ENCODE measurements at regions not wholly inside any gene's neighbourhood (a gene's known extent, or its start where the extent isn't known, plus 50 kb on each side); places are given as distances from the start of the nearest gene placed in this dataset.

GRCh38 chr18:67924656-67925055, 408.1 kb upstream of the DSEL start:
- TF ChIP-seq, protein P1, sequence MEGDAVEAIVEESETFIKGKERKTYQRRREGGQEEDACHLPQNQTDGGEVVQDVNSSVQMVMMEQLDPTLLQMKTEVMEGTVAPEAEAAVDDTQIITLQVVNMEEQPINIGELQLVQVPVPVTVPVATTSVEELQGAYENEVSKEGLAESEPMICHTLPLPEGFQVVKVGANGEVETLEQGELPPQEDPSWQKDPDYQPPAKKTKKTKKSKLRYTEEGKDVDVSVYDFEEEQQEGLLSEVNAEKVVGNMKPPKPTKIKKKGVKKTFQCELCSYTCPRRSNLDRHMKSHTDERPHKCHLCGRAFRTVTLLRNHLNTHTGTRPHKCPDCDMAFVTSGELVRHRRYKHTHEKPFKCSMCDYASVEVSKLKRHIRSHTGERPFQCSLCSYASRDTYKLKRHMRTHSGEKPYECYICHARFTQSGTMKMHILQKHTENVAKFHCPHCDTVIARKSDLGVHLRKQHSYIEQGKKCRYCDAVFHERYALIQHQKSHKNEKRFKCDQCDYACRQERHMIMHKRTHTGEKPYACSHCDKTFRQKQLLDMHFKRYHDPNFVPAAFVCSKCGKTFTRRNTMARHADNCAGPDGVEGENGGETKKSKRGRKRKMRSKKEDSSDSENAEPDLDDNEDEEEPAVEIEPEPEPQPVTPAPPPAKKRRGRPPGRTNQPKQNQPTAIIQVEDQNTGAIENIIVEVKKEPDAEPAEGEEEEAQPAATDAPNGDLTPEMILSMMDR (IDR thresholded peaks at IDR 0.05), result no peak
- no peak for TF ChIP-seq POLR2A (IDR thresholded peaks at IDR 0.05)
